Iris pigment epithelial cell (primary cell): ENCODE measurements at regions not wholly inside any gene's neighbourhood (a gene's known extent, or its start where the extent isn't known, plus 50 kb on each side); places are given as distances from the start of the nearest gene placed in this dataset.
"Not testable (repeated sequence)": the region's sequence is repeated elsewhere in the genome, so short reads cannot be mapped to it uniquely, and the experiment has no call there.

Source experiments
- DNase-seq: peaks from one replicate; pipeline ENCODE4 v3.0.0-alpha.2; 2011; ENCODE audit warnings: low read depth

- DNase-seq, result no peak
These were observed 115.5 kb downstream of the VEGFA start for GRCh38 chr6:43885399-43886066.

GRCh38 chr6:43884652-43885022 lies 114.6 kb downstream of the VEGFA start:
- no peak for DNase-seq

- no peak for DNase-seq
These were observed 114.0 kb downstream of the VEGFA start for GRCh38 chr6:43883847-43884651.

- not testable (repeated sequence) for DNase-seq
These were observed 112.9 kb downstream of the VEGFA start for GRCh38 chr6:43882690-43883448.

GRCh38 chr6:43880236-43881137 lies 110.5 kb downstream of the VEGFA start:
- no peak for DNase-seq

GRCh38 chr6:43879722-43880121 lies 109.7 kb downstream of the VEGFA start:
- DNase-seq, result no peak

GRCh38 chr6:43878823-43879495 lies 108.9 kb downstream of the VEGFA start:
- DNase-seq, result no peak

GRCh38 chr6:43878127-43878634 lies 108.2 kb downstream of the VEGFA start:
- DNase-seq, result no peak

GRCh38 chr6:43877463-43878126 lies 107.6 kb downstream of the VEGFA start:
- no peak for DNase-seq

- no peak for DNase-seq
These were observed 107.0 kb downstream of the VEGFA start for GRCh38 chr6:43877036-43877435.

- DNase-seq, result no peak
These were observed 106.6 kb downstream of the VEGFA start for GRCh38 chr6:43876602-43877001.

GRCh38 chr6:43875849-43876572 lies 106.0 kb downstream of the VEGFA start:
- no peak for DNase-seq

GRCh38 chr6:43874814-43875590 lies 105.0 kb downstream of the VEGFA start:
- no peak for DNase-seq

GRCh38 chr6:43873806-43874714 lies 104.0 kb downstream of the VEGFA start:
- DNase-seq, result no peak

GRCh38 chr6:43871933-43872332 lies 101.9 kb downstream of the VEGFA start:
- DNase-seq, result no peak

- DNase-seq, result no peak
These were observed 101.3 kb downstream of the VEGFA start for GRCh38 chr6:43871284-43871683.

- no peak for DNase-seq
These were observed 100.7 kb downstream of the VEGFA start for GRCh38 chr6:43870660-43871061.
